SK-N-SH (cell line): ENCODE measurements at regions not wholly inside any gene's neighbourhood (a gene's known extent, or its start where the extent isn't known, plus 50 kb on each side); places are given as distances from the start of the nearest gene placed in this dataset.

Experiments
- CTCF ChIA-PET: fragments of 300-600, 350-600 bp; formaldehyde crosslinking; extraction: SDS; loops from one replicate; lab custom pipeline; 2021; lab: Yijun Ruan, JAX
- POLR2A ChIA-PET: fragments of 350-600 bp; sonication (Branson Sonifier 250); formaldehyde crosslinking; extraction: SDS; loops from one replicate; lab custom pipeline; 2020; ENCODE audit warnings: antibody characterized with exemption, inconsistent platforms; lab: Yijun Ruan, JAX
- DNase-seq: peaks from one replicate; pipeline ENCODE4 v3.0.0; 2012
- H2AFZ ChIP-seq: fragments of 200-600 bp; sonication (generic); 2 replicates; pipeline ENCODE4 v1.8.1; 2016; ENCODE audit warnings: antibody characterized with exemption, mild to moderate bottlenecking, low read depth
- H3F3A ChIP-seq: fragments of 200-600 bp; sonication (generic); replicated peaks from 2 replicates; pipeline ENCODE3; 2016; ENCODE audit warnings: antibody characterized with exemption, mild to moderate bottlenecking; ENCODE audit not compliant: insufficient read depth
- H3K27ac ChIP-seq, 2 experiments: fragments of 200-500 bp in 1 of 2; fragments of 200-600 bp in 1 of 2; sonication (Bioruptor generic) in 1 of 2; sonication (generic), shearing (Covaris generic) in 1 of 2; 2 replicates each; pipeline versions ENCODE4 v1.5.1 to v1.6.1; 2014 to 2016; ENCODE audit warnings: low read depth in 2 of 2, inconsistent platforms in 1 of 2, low read length in 1 of 2, mild to moderate bottlenecking in 1 of 2, mixed read lengths in 1 of 2
- H3K27me3 ChIP-seq: fragments of 200-600 bp; sonication (generic), shearing (Covaris generic); 2 replicates; pipeline ENCODE4 v1.6.1; 2016; ENCODE audit warnings: mixed run types; ENCODE audit not compliant: insufficient read depth
- H3K36me3 ChIP-seq, 2 experiments: fragments of 200-500 bp in 1 of 2; fragments of 200-600 bp in 1 of 2; sonication (Bioruptor generic) in 1 of 2; sonication (generic) in 1 of 2; replicated peaks in 1 of 2; 2 replicates each; pipeline versions ENCODE3 to v1.5.1; 2014 to 2016; ENCODE audit warnings: low read length in 1 of 2, mild to moderate bottlenecking in 1 of 2; ENCODE audit not compliant: insufficient read depth in 2 of 2, control insufficient read depth in 1 of 2
- H3K4me1 ChIP-seq, 2 experiments: fragments of 200-500 bp in 1 of 2; fragments of 200-600 bp in 1 of 2; sonication (Bioruptor generic) in 1 of 2; sonication (generic), shearing (Covaris generic) in 1 of 2; 2 replicates each; pipeline versions ENCODE4 v1.5.1 to v1.6.1; 2014 to 2016; ENCODE audit warnings: low read depth in 1 of 2, low read length in 1 of 2, mixed run types in 1 of 2; ENCODE audit not compliant: insufficient read depth in 2 of 2, control insufficient read depth in 1 of 2
- H3K4me2 ChIP-seq: fragments of 200-600 bp; sonication (generic), shearing (Covaris generic); 2 replicates; pipeline ENCODE4 v1.6.1; 2017; ENCODE audit warnings: mixed run types
- H3K4me3 ChIP-seq, 2 experiments: fragments of 200-500 bp in 1 of 2; fragments of 200-600 bp in 1 of 2; sonication (Bioruptor generic) in 1 of 2; sonication (generic), shearing (Covaris generic) in 1 of 2; 2 replicates each; pipeline versions ENCODE4 v1.5.1 to v1.8.1; 2014 to 2016; ENCODE audit warnings: low read depth in 2 of 2, inconsistent platforms in 1 of 2, low read length in 1 of 2, mild to moderate bottlenecking in 1 of 2, mixed read lengths in 1 of 2, moderate library complexity in 1 of 2
- H3K79me2 ChIP-seq: fragments of 200-600 bp; sonication (generic); 2 replicates; pipeline ENCODE4 v1.8.1; 2017; ENCODE audit warnings: mild to moderate bottlenecking; ENCODE audit not compliant: insufficient read depth
- H3K9ac ChIP-seq: fragments of 200-600 bp; sonication (generic); 2 replicates; pipeline ENCODE4 v1.6.1; 2017; ENCODE audit warnings: mixed run types
- H3K9me2 ChIP-seq: fragments of 200-600 bp; sonication (generic); 2 replicates; pipeline ENCODE4 v1.6.1; 2017; ENCODE audit warnings: mixed run types
- H3K9me3 ChIP-seq: fragments of 200-600 bp; sonication (generic); 2 replicates; pipeline ENCODE4 v1.6.1; 2017; ENCODE audit warnings: mixed run types, mild to moderate bottlenecking, moderate library complexity
- H4K20me1 ChIP-seq: fragments of 200-600 bp; sonication (generic); 2 replicates; pipeline ENCODE4 v1.6.1; 2017; ENCODE audit warnings: mild to moderate bottlenecking, mixed run types; ENCODE audit not compliant: insufficient read depth
- FOSL2 ChIP-seq: IDR thresholded peaks from 2 replicates; pipeline ENCODE4 v1.4.0; 2012; ENCODE audit warnings: low read depth, mild to moderate bottlenecking, moderate library complexity, borderline replicate concordance
- FOXM1 ChIP-seq: IDR thresholded peaks from 2 replicates; pipeline ENCODE4 v1.4.0; 2012; ENCODE audit warnings: low read depth, mild to moderate bottlenecking
- JUND ChIP-seq: IDR thresholded peaks from 2 replicates; pipeline ENCODE4 v1.4.0; 2012
- MAX ChIP-seq: IDR thresholded peaks from 2 replicates; pipeline ENCODE4 v1.4.0; 2012; ENCODE audit warnings: low read depth
- NFIC ChIP-seq: IDR thresholded peaks from 2 replicates; pipeline ENCODE4 v1.4.0; 2012; ENCODE audit warnings: borderline replicate concordance
- PBX3 ChIP-seq: IDR thresholded peaks from 2 replicates; pipeline ENCODE4; 2012
- RAD21 ChIP-seq: IDR thresholded peaks from 2 replicates; pipeline ENCODE4 v1.6.1; 2012; ENCODE audit warnings: mild to moderate bottlenecking, low read length
- RCOR1 ChIP-seq: fragments of 150-350 bp; IDR thresholded peaks from 2 replicates; pipeline ENCODE4 v1.6.1; 2017; ENCODE audit warnings: antibody characterized with exemption, low read length
- REST ChIP-seq: IDR thresholded peaks from 2 replicates; pipeline ENCODE4 v1.6.1; 2012; ENCODE audit warnings: mild to moderate bottlenecking, low read depth, low read length, moderate library complexity
- SIN3A ChIP-seq: IDR thresholded peaks from 2 replicates; pipeline ENCODE4 v1.6.1; 2012; ENCODE audit warnings: low read depth, mild to moderate bottlenecking, low read length, moderate library complexity, borderline replicate concordance
- TAF1 ChIP-seq: IDR thresholded peaks from 2 replicates; pipeline ENCODE4 v1.6.1; 2012; ENCODE audit warnings: low read depth, mild to moderate bottlenecking, low read length, moderate library complexity, borderline replicate concordance
- TCF12 ChIP-seq: IDR thresholded peaks from 2 replicates; pipeline ENCODE4 v1.4.0; 2012
- TEAD4 ChIP-seq: IDR thresholded peaks from 2 replicates; pipeline ENCODE4 v1.4.0; 2012; ENCODE audit warnings: mild to moderate bottlenecking, borderline replicate concordance; ENCODE audit not compliant: insufficient read depth
- USF1 ChIP-seq: IDR thresholded peaks from 2 replicates; pipeline ENCODE4 v1.4.0; 2012; ENCODE audit warnings: low read depth, borderline replicate concordance
- USF2 ChIP-seq: fragments of 150-350 bp; IDR thresholded peaks from 2 replicates; pipeline ENCODE4 v1.6.1; 2017; ENCODE audit warnings: antibody characterized with exemption, low read length, low read depth, borderline replicate concordance
- ZBTB33 ChIP-seq: IDR thresholded peaks from 2 replicates; pipeline ENCODE4 v1.4.0; 2012; ENCODE audit warnings: low read depth, borderline replicate concordance
- WGBS: methylation state at CpG from one replicate; pipeline ENCODE4 v1.1.6; 2017; ENCODE audit warnings: low lambda C conversion rate; 5-methylcytosine and 5-hydroxymethylcytosine counted together

- no peak for TF ChIP-seq ZBTB33
- no peak for TF ChIP-seq JUND
- no peak for TF ChIP-seq FOXM1
- TF ChIP-seq FOSL2: no peak
- TF ChIP-seq TCF12: no peak
- TF ChIP-seq RCOR1: no peak
- no peak for TF ChIP-seq TAF1
Observed at GRCh38 chr22:49240016-49240380, 587.7 kb downstream of the BRD1 start (continued).

GRCh38 chr22:49239264-49240015, 588.2 kb downstream of the BRD1 start:
- Histone ChIP-seq H2AFZ (no peak overlapping the region), H3K4me1 (no peaks in the 10 kb centered on the region; a peak in 1 of 4 replicates), H3K79me2 (no peaks in the 10 kb centered on the region), H3K4me2 (no peak overlapping the region), H4K20me1 (no peaks in the 10 kb centered on the region), H3K27ac (no peak overlapping the region), H3F3A (no peaks in the 10 kb centered on the region), H3K4me3 (no peak overlapping the region), H3K9ac (no peak overlapping the region), H3K36me3 (no peaks in the 10 kb centered on the region), H3K27me3 (no peaks in the 10 kb centered on the region; the same call in 1 of the 2 replicates), H3K9me2 (no peaks in the 10 kb centered on the region), H3K9me3 (no peaks in the 10 kb centered on the region)
- DNase-seq: no peak
- POLR2A ChIA-PET: no interaction called here
- WGBS: 17% methylated on average over 7 of the region's 18 CpGs
- CTCF ChIA-PET: interaction anchor here (1.0 to 1.7 kb wide), 2 partner anchors 192 to 193 kb away, joined by 3 to 5 read pairs; no protein-coding TSS in a partner anchor
- TF ChIP-seq PBX3 (no peak), USF1 (no peak), USF2 (no peak), SIN3A (no peak), REST (no peak), TCF12 (no peak), TEAD4 (no peak), RAD21 (no peak), NFIC (no peak), MAX (no peak)
